ENCODE measurements at regions not wholly inside any gene's neighbourhood (a gene's known extent, or its start where the extent isn't known, plus 50 kb on each side); places are given as distances from the start of the nearest gene placed in this dataset.

DNA sequence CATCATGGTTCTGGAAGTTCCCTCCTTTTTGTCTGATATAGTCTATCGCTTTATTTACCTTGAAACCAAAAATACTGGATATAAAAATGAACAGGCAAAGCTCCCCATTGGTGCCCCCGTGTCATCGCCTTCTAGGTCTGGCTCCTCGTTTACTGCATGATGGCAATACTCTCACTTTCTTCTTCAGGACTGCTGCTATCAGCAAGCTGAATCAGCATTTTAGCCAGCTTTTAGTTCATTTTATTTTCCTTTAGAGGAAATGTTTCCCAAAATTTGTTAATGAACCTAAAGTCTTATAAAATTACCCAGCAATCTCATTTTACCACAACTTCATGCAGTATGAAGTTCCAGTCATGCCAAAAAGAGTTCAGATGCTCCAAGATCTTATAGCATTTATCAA lies 80.5 kb downstream of the ZIC3 start:
- H3K27ac ChIP-seq = no peak overlapping the region
- TF ChIP-seq, protein P1, sequence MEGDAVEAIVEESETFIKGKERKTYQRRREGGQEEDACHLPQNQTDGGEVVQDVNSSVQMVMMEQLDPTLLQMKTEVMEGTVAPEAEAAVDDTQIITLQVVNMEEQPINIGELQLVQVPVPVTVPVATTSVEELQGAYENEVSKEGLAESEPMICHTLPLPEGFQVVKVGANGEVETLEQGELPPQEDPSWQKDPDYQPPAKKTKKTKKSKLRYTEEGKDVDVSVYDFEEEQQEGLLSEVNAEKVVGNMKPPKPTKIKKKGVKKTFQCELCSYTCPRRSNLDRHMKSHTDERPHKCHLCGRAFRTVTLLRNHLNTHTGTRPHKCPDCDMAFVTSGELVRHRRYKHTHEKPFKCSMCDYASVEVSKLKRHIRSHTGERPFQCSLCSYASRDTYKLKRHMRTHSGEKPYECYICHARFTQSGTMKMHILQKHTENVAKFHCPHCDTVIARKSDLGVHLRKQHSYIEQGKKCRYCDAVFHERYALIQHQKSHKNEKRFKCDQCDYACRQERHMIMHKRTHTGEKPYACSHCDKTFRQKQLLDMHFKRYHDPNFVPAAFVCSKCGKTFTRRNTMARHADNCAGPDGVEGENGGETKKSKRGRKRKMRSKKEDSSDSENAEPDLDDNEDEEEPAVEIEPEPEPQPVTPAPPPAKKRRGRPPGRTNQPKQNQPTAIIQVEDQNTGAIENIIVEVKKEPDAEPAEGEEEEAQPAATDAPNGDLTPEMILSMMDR (conservative IDR thresholded peaks at IDR 0.05) = no peak
- no peak for TF ChIP-seq ZFX (IDR thresholded peaks at IDR 0.05)

DNA sequence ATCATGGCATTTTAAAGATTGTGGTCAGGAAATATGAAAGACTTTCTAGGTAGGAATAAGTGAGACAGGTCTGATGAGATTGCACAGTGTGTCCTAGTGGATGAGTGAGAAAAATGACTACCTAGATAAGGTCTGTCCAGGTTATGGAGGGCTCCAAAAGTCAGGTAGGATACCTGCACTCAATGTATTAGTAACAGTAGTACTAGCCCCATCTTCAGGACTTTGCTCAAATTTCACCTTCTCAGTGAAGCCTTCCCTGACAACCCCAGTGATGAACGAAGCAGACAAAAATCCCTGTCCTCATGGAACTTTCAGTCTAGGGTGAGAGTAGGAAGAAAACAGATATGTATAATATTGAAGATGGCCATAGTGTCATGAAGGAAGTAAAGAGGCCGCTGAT lies 85.7 kb downstream of the ZIC3 start:
- TF ChIP-seq, protein P1 (conservative IDR thresholded peaks at IDR 0.05) = no peak
- no peak for TF ChIP-seq ZFX (IDR thresholded peaks at IDR 0.05)
- H3K27ac ChIP-seq = no peak overlapping the region

DNA sequence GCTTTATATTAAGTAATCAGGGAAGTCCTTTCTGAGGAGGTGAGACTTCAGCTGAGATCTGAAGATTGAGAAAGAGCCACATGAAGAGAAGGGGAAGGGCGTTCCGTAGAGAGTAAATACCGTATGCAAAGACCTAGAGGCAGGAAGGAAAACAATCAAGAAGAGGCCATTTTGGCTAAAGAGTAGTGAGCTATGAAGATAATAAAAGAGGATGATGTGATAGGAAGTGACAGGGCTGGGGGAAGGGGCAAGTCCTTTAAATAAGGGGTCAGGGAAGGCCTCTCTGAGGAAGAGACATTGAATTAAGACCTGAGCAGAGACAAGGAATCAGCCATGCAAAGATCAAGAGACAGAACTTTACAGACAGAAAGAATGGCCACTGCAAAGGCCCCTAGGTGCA lies 86.2 kb downstream of the ZIC3 start:
- TF ChIP-seq, protein P1 (conservative IDR thresholded peaks at IDR 0.05) = no peak
- TF ChIP-seq ZFX (IDR thresholded peaks at IDR 0.05) = no peak
- no peak overlapping the region for H3K27ac ChIP-seq

GRCh38 chrX:137654481-137654880 lies 88.6 kb downstream of the ZIC3 start:
- H3K27ac ChIP-seq = no peak overlapping the region
- no peak for TF ChIP-seq ZFX (IDR thresholded peaks at IDR 0.05)
- TF ChIP-seq, protein P1 (conservative IDR thresholded peaks at IDR 0.05) = no peak

DNA sequence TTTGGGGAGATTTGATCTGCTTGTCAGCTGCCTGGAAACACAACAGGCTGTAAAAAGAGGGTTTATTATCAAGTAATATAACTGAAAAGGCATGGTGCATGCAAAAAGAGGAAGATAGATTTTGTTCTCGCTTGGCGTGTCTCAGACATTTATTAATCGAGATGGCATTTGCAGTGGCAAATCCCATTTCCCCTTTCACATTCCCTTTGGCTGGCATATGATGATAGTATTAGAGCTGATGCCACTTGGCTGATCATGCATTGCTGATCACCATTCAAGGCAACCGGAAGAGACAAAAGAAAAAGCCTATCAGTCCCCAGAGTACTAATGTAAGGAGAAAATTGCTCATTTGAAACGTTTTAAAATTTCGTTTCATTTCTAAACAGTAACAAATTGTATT lies 101.8 kb downstream of the ZIC3 start:
- H3K27ac ChIP-seq = no peak overlapping the region
- no peak for TF ChIP-seq ZFX (IDR thresholded peaks at IDR 0.05)

DNA sequence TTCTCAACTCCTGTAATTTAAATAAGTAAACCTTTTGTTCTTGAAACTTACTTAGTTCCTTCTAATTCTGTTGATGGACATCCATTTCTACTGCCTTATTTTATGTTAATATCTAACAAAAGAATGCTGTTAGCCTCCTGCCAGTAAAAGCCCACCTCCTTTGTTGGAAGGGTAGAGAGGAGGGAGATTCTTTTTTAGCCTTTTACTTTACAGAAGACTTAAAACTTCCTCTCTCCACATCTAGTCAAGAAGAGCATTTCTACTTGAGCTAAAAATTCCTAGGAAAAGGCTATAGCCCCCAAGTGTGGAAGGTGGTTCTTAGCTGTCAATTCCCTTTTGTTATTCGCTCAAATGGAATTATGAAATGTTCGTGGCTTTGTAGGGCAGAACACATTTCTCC lies 118.7 kb downstream of the ZIC3 start:
- H3K27ac ChIP-seq = no peak overlapping the region
- TF ChIP-seq ZFX (IDR thresholded peaks at IDR 0.05) = no peak
- TF ChIP-seq, protein P1 (conservative IDR thresholded peaks at IDR 0.05) = no peak

- no peak overlapping the region for H3K27ac ChIP-seq
- TF ChIP-seq, protein P1 (conservative IDR thresholded peaks at IDR 0.05) = no peak
- TF ChIP-seq ZFX (IDR thresholded peaks at IDR 0.05) = no peak
Observed at GRCh38 chrX:137695417-137695816, 129.5 kb downstream of the ZIC3 start.

- H3K27ac ChIP-seq = no peak overlapping the region
Observed at GRCh38 chrX:137707348-137707747, 141.4 kb downstream of the ZIC3 start.

More at GRCh38 chrX:137707348-137707747, 141.4 kb downstream of the ZIC3 start:
- no peak for TF ChIP-seq ZFX (IDR thresholded peaks at IDR 0.05)
- TF ChIP-seq, protein P1 (conservative IDR thresholded peaks at IDR 0.05) = no peak

All from C4-2B (cell line).